ENCODE measurements at regions not wholly inside any gene's neighbourhood (a gene's known extent, or its start where the extent isn't known, plus 50 kb on each side); places are given as distances from the start of the nearest gene placed in this dataset.
A peak's percentile ranks its signal among the peaks of the same experiment; 100 is the strongest.

DNA sequence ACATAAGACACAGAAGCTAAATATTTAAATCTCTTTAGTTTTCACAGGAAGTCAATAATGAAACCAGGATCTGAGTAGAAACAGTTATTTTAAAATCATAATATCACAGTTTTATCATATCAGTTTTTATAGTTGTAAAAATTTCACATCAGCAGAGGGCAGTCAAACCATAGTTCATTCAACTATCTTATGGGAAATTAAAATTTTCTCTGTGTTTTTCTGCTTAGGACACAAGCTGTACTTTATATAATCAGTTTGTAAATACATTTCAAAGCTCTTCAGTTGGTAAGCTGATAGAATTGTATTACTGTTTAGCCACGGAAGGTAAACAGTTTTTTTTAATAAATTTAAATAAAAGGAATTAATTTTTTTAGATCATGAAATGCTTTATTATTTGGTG is 204.8 kb upstream of the NUDT6 start:
- DNase-seq, result no peak
- no peaks in the 10 kb centered on the region for H3K27me3 ChIP-seq
- no peaks in the 10 kb centered on the region for H3K9me3 ChIP-seq
- peak overlapping the region in 2 of 4 donors; percentile 31 to 45 for H3K27ac ChIP-seq
- TF ChIP-seq POLR2A (IDR thresholded peaks at IDR 0.05), result no peak
- TF ChIP-seq, protein P1, sequence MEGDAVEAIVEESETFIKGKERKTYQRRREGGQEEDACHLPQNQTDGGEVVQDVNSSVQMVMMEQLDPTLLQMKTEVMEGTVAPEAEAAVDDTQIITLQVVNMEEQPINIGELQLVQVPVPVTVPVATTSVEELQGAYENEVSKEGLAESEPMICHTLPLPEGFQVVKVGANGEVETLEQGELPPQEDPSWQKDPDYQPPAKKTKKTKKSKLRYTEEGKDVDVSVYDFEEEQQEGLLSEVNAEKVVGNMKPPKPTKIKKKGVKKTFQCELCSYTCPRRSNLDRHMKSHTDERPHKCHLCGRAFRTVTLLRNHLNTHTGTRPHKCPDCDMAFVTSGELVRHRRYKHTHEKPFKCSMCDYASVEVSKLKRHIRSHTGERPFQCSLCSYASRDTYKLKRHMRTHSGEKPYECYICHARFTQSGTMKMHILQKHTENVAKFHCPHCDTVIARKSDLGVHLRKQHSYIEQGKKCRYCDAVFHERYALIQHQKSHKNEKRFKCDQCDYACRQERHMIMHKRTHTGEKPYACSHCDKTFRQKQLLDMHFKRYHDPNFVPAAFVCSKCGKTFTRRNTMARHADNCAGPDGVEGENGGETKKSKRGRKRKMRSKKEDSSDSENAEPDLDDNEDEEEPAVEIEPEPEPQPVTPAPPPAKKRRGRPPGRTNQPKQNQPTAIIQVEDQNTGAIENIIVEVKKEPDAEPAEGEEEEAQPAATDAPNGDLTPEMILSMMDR (IDR thresholded peaks at IDR 0.05), result peak in 3 of 6 experiments; percentile 27 to 41 (median 40)
- H3K4me3 ChIP-seq, result no peak overlapping the region
- 44 to 52% methylated on average over 1 of the region's 1 CpG for WGBS, 2 donors
- H3K4me1 ChIP-seq, result peaks cover 0 to 14% (median 6%) of the 10 kb centered on the region in 3 donors
- H3K36me3 ChIP-seq, result no peaks in the 10 kb centered on the region
- intact Hi-C loops (cut with DNase I), result no loop called here

DNA sequence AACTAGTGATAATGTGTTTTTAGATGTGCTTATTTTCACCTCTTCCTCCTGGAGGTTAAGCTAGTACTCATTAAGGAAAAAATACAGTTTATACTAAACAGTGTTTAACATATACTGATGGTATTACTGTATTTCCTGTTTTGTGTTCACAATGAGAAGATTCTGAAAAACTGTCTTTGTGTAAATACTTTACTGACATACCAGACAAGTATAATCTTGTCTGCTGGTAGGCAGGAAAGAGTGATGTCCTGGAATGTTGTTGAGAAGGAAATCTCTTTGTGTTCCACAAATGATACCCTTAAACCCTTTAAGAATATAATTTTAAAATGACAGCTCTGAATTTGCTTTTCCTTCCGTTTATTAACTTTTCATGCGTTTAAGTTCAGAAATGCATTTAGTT is 205.5 kb upstream of the NUDT6 start:
- peak overlapping the region in 2 of 4 donors; percentile 17 to 45 for H3K27ac ChIP-seq
- H3K27me3 ChIP-seq, result no peaks in the 10 kb centered on the region
- intact Hi-C loops (cut with DNase I), result no loop called here
- TF ChIP-seq, protein P1 (IDR thresholded peaks at IDR 0.05), result no peak
- TF ChIP-seq POLR2A (IDR thresholded peaks at IDR 0.05), result no peak
- H3K4me3 ChIP-seq, result no peak overlapping the region
- WGBS, 2 donors, result 31 to 38% methylated on average over 2 of the region's 2 CpGs
- no peaks in the 10 kb centered on the region for H3K9me3 ChIP-seq
- H3K36me3 ChIP-seq, result no peaks in the 10 kb centered on the region
- H3K4me1 ChIP-seq, result peaks cover 0 to 14% (median 6%) of the 10 kb centered on the region in 3 donors
- no peak for DNase-seq

DNA sequence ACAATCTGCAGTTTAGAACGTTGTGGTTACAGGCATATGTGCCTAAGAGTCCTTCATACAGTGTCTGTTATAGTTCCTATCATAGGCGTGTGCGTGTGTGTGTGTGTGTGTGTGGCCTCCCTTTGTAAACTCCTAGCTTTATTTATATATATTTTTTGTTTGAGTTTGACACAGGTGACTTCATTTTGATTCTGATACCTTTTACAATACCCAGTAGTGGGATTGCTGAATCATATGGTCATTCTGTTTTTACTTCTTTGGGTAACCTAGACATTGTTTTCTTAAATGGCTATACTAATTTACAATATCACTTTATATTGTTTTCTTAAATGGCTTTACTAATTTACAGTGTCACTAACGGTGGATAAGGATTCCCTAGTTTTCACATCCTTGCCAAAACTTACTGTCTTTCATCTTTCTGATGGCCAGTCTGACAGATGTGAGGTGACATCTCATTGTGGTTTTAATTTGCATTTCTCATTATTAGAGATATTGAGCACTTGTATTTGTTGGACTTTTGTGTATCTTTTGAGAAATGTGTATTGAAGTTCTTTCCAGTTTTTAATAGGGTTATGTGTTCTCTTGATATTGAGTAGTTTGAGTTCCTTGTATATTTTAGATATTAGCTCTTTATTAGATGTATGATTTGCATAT is 211.1 kb upstream of the NUDT6 start:
- Histone ChIP-seq H3K36me3 (no peaks in the 10 kb centered on the region), H3K4me1 (peaks cover 0 to under 1% (median 0%) of the 10 kb centered on the region in 3 donors), H3K4me3 (no peak overlapping the region), H3K27ac (no peak overlapping the region), H3K9me3 (no peaks in the 10 kb centered on the region), H3K27me3 (no peaks in the 10 kb centered on the region)
- WGBS, 2 donors, result 57 to 81% methylated on average over 4 of the region's 4 CpGs
- DNase-seq, result no peak
- TF ChIP-seq, protein P1 (IDR thresholded peaks at IDR 0.05), result no peak
- no peak for TF ChIP-seq POLR2A (IDR thresholded peaks at IDR 0.05)
- intact Hi-C loops (cut with DNase I), result no loop called here

GRCh38 chr4:123144616-123145015 is 222.2 kb upstream of the NUDT6 start:
- intact Hi-C loops (cut with DNase I), result no loop called here
- no peak for TF ChIP-seq POLR2A (IDR thresholded peaks at IDR 0.05)
- TF ChIP-seq, protein P1 (IDR thresholded peaks at IDR 0.05), result no peak

DNA sequence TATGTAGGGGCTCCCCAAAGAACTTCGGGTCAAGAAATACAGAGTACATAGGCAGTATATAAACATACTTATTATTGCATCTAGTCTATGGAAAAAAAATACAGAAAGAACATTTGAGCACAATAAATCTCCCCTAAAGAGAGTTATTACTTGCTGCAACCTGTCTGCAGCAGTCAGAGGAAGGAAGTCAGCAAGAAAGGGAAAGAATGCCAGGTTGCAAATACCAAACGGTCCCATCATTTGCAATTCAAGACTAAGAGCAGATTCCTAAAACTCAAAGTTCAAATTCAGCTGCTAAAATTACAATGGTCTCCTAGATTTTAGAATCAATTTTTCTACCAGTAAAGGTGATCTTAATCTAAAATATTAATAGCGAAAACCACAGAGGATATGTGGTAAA is 236.2 kb upstream of the NUDT6 start:
- TF ChIP-seq POLR2A (IDR thresholded peaks at IDR 0.05), result no peak
- TF ChIP-seq, protein P1 (IDR thresholded peaks at IDR 0.05), result no peak
- no peak for DNase-seq
- H3K4me1 ChIP-seq, result peaks cover 0 to 15% (median 0%) of the 10 kb centered on the region in 3 donors
- no peak overlapping the region for H3K4me3 ChIP-seq
- no peaks in the 10 kb centered on the region for H3K27me3 ChIP-seq
- WGBS, 2 donors, result 32 to 35% methylated on average over 3 of the region's 3 CpGs
- intact Hi-C loops (cut with DNase I), result no loop called here
- H3K36me3 ChIP-seq, result no peaks in the 10 kb centered on the region
- no peaks in the 10 kb centered on the region for H3K9me3 ChIP-seq
- H3K27ac ChIP-seq, result no peak overlapping the region

More at GRCh38 chr4:123144616-123145015, 222.2 kb upstream of the NUDT6 start:
- Histone ChIP-seq H3K27me3 (no peaks in the 10 kb centered on the region), H3K9me3 (no peaks in the 10 kb centered on the region), H3K4me3 (no peak overlapping the region), H3K36me3 (no peaks in the 10 kb centered on the region), H3K27ac (no peak overlapping the region), H3K4me1 (peaks cover 0 to 7% (median 2%) of the 10 kb centered on the region in 3 donors)
- DNase-seq, result no peak
